HEK293 (cell line): ENCODE measurements at regions not wholly inside any gene's neighbourhood (a gene's known extent, or its start where the extent isn't known, plus 50 kb on each side); places are given as distances from the start of the nearest gene placed in this dataset.

ENCODE experiments used
- CTCF ChIA-PET: fragments of 350-600 bp; formaldehyde crosslinking; extraction: SDS; loops from one replicate; lab custom pipeline; 2021; ENCODE audit warnings: antibody characterized with exemption; lab: Yijun Ruan, JAX
- POLR2A ChIA-PET: fragments of 300-600 bp; formaldehyde crosslinking; extraction: SDS; loops from one replicate; lab custom pipeline; 2020; ENCODE audit warnings: antibody characterized with exemption, inconsistent platforms; lab: Yijun Ruan, JAX
- H3K27ac ChIP-seq: fragments of 200-500 bp; sonication (Bioruptor generic); 2 replicates; pipeline ENCODE4 v1.5.1; 2014; ENCODE audit warnings: low read depth, low read length, control low read depth, inconsistent platforms; ENCODE audit errors: extremely low read depth
- H3K36me3 ChIP-seq, 2 experiments: fragments of 200-500 bp in 1 of 2; sonication (Bioruptor generic) in 1 of 2; 1 replicate in 1 of 2; 2 replicates in 1 of 2; pipeline ENCODE4 v1.5.1; 2014 to 2017; ENCODE audit warnings: inconsistent platforms in 2 of 2, low read length in 2 of 2; ENCODE audit not compliant: control insufficient read depth in 2 of 2, insufficient read depth in 1 of 2
- H3K4me1 ChIP-seq: fragments of 200-500 bp; sonication (Bioruptor generic); 2 replicates; pipeline ENCODE4 v1.5.1; 2014; ENCODE audit warnings: mild to moderate bottlenecking, low read length, inconsistent platforms; ENCODE audit not compliant: control insufficient read depth, insufficient read depth
- H3K4me3 ChIP-seq: 2 replicates; pipeline ENCODE4 v1.5.1; 2011; ENCODE audit warnings: low read depth, mild to moderate bottlenecking, control low read depth, low read length, moderate library complexity
- H3K9me3 ChIP-seq: fragments of 200-500 bp; sonication (Bioruptor generic); 2 replicates; pipeline ENCODE4 v1.5.1; 2014; ENCODE audit warnings: low read depth, low read length, inconsistent platforms; ENCODE audit not compliant: control insufficient read depth, insufficient read depth
- REPIN1 ChIP-seq: fragments of 450-650 bp; formaldehyde crosslinking; IDR thresholded peaks from 2 replicates; pipeline ENCODE4 v1.5.1; 2017; ENCODE audit warnings: missing biosample characterization, missing genetic modification characterization, low read depth
- SP7 ChIP-seq: fragments of 450-650 bp; formaldehyde crosslinking; IDR thresholded peaks from 2 replicates; pipeline ENCODE4 v1.5.1; 2016; ENCODE audit warnings: missing biosample characterization, missing genetic modification characterization
- ZIC2 ChIP-seq: fragments of 450-650 bp; formaldehyde crosslinking; IDR thresholded peaks from 2 replicates; pipeline ENCODE4 v1.5.1; 2016; ENCODE audit warnings: missing biosample characterization, missing genetic modification characterization
- ZNF112 ChIP-seq: fragments of 450-650 bp; formaldehyde crosslinking; IDR thresholded peaks from 2 replicates; pipeline ENCODE4 v1.5.0; 2017; ENCODE audit warnings: missing biosample characterization, missing genetic modification characterization
- ZNF133 ChIP-seq: fragments of 450-650 bp; formaldehyde crosslinking; IDR thresholded peaks from 2 replicates; pipeline ENCODE4 v1.5.1; 2016; ENCODE audit warnings: missing biosample characterization, missing genetic modification characterization
- ZNF169 ChIP-seq: fragments of 450-650 bp; formaldehyde crosslinking; IDR thresholded peaks from 2 replicates; pipeline ENCODE4 v1.5.1; 2016; ENCODE audit warnings: missing biosample characterization, missing genetic modification characterization
- ZNF354C ChIP-seq: fragments of 450-650 bp; formaldehyde crosslinking; IDR thresholded peaks from 2 replicates; pipeline ENCODE4 v1.5.1; 2016; ENCODE audit warnings: missing biosample characterization, missing genetic modification characterization, low read depth, borderline replicate concordance
- ZNF518A ChIP-seq: fragments of 450-650 bp; formaldehyde crosslinking; conservative IDR thresholded peaks from 2 replicates; pipeline ENCODE4 v1.5.1; 2016; ENCODE audit warnings: low read depth, missing biosample characterization, missing genetic modification characterization
- ZNF530 ChIP-seq: fragments of 450-650 bp; formaldehyde crosslinking; IDR thresholded peaks from 2 replicates; pipeline ENCODE4 v1.5.1; 2016; ENCODE audit warnings: low read depth, missing biosample characterization, missing genetic modification characterization
- ZNF670 ChIP-seq: fragments of 450-650 bp; formaldehyde crosslinking; IDR thresholded peaks from 2 replicates; pipeline ENCODE4 v1.5.1; 2016; ENCODE audit warnings: missing biosample characterization, missing genetic modification characterization, low read depth
- ZNF747 ChIP-seq: fragments of 450-650 bp; formaldehyde crosslinking; IDR thresholded peaks from 2 replicates; pipeline ENCODE4 v1.5.1; 2016; ENCODE audit warnings: missing biosample characterization, missing genetic modification characterization
- ZNF791 ChIP-seq: fragments of 450-650 bp; formaldehyde crosslinking; IDR thresholded peaks from 2 replicates; pipeline ENCODE4 v1.5.1; 2016; ENCODE audit warnings: missing biosample characterization, missing genetic modification characterization
- ZSCAN23 ChIP-seq: fragments of 450-650 bp; formaldehyde crosslinking; IDR thresholded peaks from 2 replicates; pipeline ENCODE4 v1.5.1; 2016; ENCODE audit warnings: missing biosample characterization, missing genetic modification characterization
- TF ChIP-seq, protein P1 (sequence below): fragments of 450-650 bp; formaldehyde crosslinking; IDR thresholded peaks from 2 replicates; pipeline ENCODE4 v1.5.1; 2016; ENCODE audit warnings: missing biosample characterization, missing genetic modification characterization
- TF ChIP-seq, protein P2 (sequence below): fragments of 450-650 bp; formaldehyde crosslinking; optimal IDR thresholded peaks from 2 replicates; pipeline ENCODE3; 2016; ENCODE audit warnings: missing biosample characterization, mild to moderate bottlenecking, missing genetic modification characterization

- POLR2A ChIA-PET = no interaction called here
- CTCF ChIA-PET = interaction anchor here (0.6 to 1.1 kb wide), 2 partner anchors 50 to 344 kb away, joined by 3 read pairs; no protein-coding TSS in a partner anchor
- H3K9me3 ChIP-seq = no peaks in the 10 kb centered on the region
- TF ChIP-seq REPIN1 (no peak), ZNF518A (no peak), ZNF112 (tag by site-specific recombination) (no peak), ZNF670 (tag by site-specific recombination) (no peak), ZNF133 (tag by site-specific recombination) (no peak), ZNF354C (tag by site-specific recombination) (no peak), ZNF530 (tag by site-specific recombination) (no peak), ZNF169 (tag by site-specific recombination) (no peak), ZNF791 (tag by site-specific recombination) (no peak), ZSCAN23 (tag by site-specific recombination) (no peak), SP7 (tag by site-specific recombination) (no peak), ZNF747 (tag by site-specific recombination) (no peak)
- TF ChIP-seq, protein P1, sequence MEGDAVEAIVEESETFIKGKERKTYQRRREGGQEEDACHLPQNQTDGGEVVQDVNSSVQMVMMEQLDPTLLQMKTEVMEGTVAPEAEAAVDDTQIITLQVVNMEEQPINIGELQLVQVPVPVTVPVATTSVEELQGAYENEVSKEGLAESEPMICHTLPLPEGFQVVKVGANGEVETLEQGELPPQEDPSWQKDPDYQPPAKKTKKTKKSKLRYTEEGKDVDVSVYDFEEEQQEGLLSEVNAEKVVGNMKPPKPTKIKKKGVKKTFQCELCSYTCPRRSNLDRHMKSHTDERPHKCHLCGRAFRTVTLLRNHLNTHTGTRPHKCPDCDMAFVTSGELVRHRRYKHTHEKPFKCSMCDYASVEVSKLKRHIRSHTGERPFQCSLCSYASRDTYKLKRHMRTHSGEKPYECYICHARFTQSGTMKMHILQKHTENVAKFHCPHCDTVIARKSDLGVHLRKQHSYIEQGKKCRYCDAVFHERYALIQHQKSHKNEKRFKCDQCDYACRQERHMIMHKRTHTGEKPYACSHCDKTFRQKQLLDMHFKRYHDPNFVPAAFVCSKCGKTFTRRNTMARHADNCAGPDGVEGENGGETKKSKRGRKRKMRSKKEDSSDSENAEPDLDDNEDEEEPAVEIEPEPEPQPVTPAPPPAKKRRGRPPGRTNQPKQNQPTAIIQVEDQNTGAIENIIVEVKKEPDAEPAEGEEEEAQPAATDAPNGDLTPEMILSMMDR (tag by site-specific recombination) = no peak
- TF ChIP-seq, protein P2, sequence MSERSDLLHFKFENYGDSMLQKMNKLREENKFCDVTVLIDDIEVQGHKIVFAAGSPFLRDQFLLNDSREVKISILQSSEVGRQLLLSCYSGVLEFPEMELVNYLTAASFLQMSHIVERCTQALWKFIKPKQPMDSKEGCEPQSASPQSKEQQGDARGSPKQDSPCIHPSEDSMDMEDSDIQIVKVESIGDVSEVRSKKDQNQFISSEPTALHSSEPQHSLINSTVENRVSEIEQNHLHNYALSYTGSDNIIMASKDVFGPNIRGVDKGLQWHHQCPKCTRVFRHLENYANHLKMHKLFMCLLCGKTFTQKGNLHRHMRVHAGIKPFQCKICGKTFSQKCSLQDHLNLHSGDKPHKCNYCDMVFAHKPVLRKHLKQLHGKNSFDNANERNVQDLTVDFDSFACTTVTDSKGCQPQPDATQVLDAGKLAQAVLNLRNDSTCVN (tag by site-specific recombination) = no peak
- H3K27ac ChIP-seq = no peak overlapping the region
- H3K4me1 ChIP-seq = peaks cover 10% of the 10 kb centered on the region
- H3K36me3 ChIP-seq = no peaks in the 10 kb centered on the region
- no peak overlapping the region for H3K4me3 ChIP-seq
These were observed 55.5 kb downstream of the DRD1 start for GRCh38 chr5:175388531-175388930.

GRCh38 chr5:175387144-175387543 is 56.8 kb downstream of the DRD1 start:
- CTCF ChIA-PET = no interaction called here
- TF ChIP-seq ZIC2 (tag by site-specific recombination) (0 out of 2 replicates have a peak, but pooled peaks have one; percentile 15), ZNF354C (tag by site-specific recombination) (no peak)
- TF ChIP-seq, all 188 proteins: peak for 1
- POLR2A ChIA-PET = no interaction called here
- Histone ChIP-seq H3K4me1 (peaks cover 10% of the 10 kb centered on the region), H3K4me3 (no peak overlapping the region), H3K36me3 (no peaks in the 10 kb centered on the region), H3K9me3 (no peaks in the 10 kb centered on the region), H3K27ac (no peak overlapping the region)
